NCI-H774 (cell line): ENCODE measurements at regions not wholly inside any gene's neighbourhood (a gene's known extent, or its start where the extent isn't known, plus 50 kb on each side); places are given as distances from the start of the nearest gene placed in this dataset.
A peak's percentile ranks its signal among the peaks of the same experiment; 100 is the strongest.
"Not testable (repeated sequence)": the region's sequence is repeated elsewhere in the genome, so short reads cannot be mapped to it uniquely, and the experiment has no call there.

ENCODE experiments used
- DNase-seq: peaks from one replicate; lab custom pipeline; 2025; lab: John Stamatoyannopoulos, UW

DNA sequence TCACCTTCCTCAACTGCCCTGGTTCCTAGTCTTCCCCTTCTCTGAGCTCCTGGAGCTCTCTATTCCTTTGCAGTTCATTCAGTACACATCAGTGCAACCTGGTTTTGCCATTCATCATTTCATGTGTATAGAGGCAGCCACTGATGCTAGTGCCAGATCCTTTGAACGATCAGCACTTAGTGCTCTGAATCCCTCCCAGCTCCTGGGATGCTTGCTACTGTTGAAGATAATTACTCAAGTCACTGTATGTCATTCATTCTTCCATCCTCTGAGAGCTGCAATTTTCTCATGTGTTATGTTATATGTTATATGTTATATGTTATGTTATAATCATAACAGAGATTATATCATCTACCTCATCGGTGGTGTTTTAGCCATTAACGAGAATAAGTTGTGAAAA lies 98.5 kb upstream of the UXS1 start:
- no peak for DNase-seq

DNA sequence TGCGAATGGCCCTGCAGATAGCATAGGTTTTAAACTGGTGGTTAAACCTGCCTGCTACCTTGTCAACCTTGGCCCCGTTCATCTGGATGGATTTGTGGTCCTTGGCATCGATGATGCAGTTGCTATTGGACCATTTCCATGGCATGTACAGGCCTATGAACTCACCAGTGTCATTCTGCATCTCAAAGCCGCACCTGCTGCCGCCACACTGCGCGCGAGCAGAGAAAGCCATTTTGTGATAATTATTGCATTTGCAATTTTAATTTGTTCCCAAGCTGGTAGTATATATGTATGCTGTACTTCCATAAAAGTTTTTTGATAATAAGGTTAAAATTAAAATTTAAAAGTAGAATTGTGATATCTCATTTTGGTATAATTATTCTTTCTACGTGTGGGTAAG lies 94.8 kb upstream of the UXS1 start:
- no peak for DNase-seq

DNA sequence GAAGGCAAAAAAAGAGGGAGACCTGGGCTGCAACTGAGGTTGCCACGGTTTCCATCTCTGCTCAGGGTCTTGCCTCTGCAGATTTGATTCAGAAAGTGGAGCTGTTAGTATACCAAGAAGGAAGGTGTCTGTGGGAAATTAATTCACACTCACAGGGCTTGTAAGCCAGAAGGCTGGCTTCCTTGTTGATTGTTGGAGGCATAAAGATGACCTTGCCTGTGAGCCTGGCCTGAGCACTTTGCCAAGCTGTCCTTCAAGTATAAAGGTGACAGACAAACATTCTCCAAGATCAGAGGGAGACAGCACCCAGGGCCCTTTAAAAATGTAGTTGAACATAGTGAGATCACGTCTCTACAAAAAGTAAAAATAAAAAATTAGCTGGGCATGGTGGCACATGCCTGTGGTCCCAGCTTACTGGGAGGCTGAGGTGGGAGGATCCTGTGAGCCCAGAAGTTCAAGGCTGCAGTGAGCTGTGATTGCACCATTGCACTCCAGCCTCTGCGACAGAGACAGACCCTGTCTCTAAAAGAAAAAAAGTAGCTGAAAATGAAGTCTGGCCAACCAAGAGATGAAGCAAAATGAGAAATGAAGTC lies 91.2 kb upstream of the UXS1 start:
- DNase-seq = no peak

DNA sequence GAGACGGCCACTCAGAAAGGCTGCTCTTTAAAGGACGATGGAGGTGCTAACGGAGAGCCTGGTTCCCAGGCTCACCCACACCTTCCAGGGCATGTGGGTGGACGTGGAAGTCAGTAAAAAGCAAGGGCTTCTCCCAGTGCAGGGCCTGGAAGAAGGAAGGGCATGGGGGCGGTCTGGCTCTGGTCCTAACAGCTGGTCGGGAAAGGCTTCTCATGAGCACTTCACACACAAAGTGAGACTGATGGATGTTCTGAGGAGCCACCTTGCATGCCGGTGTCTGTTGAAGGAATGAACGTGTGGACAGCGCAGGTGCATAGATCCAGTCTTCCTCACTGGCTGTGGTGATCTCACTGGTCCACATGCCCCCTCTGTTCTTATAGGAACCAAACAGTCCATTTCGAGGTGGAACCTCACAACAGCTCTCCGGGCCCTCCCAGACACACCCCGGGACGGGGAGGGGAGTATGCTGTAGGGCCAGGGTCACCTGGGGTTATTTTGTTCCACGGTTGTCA lies 90.6 kb upstream of the UXS1 start:
- DNase-seq = no peak

DNA sequence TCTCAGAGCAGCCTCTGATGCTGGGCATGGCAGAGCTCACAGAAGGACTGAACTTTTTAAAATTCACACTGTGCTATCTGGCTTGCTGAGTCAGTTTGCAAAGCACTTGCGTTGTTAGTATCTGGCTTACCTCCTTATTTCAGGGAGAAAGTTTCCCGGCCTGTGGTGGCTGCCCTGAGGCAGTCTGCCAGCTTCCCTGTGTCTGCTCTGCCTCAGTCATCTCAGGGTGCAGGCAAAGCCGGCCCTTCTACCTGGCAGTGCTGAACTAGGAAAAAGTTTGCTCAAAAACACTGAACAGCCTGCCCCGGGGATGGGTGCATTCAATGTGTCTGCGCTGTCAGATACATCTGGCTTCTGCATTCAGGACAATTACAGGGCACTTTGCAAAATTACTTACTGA lies 90.2 kb upstream of the UXS1 start:
- no peak for DNase-seq

DNA sequence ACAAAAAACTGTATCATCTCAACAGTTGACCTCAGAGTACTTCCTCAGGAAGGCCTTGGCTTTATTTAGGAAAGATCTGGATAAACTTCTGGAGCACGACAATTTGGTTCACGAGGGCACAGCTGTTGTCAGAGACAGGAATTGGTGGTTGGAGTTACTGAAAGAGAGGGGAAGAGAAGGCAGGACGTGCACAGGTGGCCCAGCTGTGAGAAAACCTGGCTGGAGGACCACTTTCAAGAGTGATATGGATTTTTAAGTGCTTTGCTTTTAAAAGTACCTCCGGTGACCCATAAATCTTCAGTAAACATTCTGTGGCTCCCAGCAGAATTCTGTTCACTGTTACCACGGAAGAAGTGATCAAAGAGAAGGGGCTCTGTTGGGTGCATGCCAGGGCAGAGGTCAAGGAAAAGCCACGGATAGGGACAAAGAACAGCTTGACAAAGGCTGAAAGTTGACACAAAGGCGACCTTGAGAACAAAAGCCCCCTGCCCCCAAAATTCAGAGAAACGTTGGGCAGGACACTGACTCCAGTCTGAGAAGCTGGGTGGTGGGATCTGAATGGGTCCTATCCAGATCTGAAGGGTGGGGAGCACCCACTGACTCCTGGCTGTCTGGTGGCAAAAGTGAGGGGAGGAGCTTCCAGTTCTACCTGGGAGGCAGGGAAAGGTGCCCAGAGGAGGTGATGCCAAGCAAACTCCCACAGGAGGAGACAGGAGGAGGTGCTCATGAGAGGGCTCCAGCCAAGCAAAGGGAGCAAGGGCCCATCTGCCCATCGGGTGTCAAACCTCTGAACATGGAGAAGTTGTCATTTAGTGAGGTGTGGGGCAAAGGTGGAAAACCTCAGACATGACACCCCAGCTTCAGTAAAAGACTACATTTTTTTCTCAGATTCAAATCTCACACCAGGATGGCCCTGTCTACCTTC lies 89.4 kb upstream of the UXS1 start:
- DNase-seq = not testable (repeated sequence)

DNA sequence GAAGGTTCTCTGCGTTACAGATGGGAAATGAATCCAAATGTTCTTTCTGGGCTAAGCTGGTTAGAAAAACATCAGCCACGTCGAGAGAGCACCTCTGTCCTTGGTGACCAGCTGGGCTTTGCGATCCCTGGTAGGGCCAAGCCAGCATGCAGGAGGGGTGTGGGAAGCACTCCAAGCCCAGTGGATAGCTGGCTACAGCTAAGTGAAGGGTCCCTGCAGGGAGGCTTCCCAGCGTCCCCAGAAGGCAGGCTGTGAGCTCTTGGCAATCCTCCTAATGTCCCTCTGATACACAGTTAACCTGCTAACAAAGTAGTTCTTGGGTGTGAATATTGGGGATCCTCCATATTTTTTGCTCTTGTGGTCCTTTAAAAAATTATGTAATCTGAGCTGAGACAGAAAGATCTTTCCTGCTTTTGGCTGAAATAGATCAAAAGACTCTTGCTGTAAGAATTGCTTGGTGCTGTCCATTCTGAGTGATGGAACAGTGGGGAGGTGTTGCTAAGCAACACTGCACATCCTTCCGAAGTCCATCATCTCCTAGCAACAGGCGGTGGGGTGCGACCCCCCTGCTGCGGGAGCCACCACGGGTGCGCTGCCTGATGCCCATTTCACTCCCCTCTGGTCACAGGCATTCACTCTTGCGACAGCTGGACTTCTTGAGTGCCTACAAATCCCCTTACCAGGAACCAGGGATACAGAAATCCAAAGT lies 88.5 kb upstream of the UXS1 start:
- no peak for DNase-seq

DNA sequence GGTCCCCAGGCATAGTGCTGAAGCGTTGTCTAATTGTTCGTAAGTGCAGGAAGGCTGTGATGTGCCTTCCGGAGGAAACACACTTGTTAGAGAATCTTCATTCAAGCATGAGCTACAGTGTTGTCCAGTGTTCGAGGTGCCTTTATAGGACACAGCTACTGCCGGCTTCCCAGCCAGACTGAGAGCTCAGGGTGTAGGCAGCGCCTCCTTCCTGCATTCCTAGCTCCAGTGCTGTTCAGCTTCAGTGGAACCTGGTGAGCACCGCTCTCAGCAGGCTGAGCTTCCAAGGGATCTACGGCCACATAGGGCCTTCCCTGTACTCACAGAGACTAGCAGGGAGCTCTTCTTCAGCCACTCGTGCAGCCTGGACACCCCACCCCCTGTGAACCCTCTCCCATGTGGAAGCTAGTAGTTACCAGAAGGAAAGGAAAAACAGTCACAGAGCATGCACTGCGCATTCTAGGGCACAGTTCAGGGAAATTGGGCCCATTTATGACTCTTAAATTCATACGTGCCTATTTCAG lies 87.9 kb upstream of the UXS1 start:
- not testable (repeated sequence) for DNase-seq

DNA sequence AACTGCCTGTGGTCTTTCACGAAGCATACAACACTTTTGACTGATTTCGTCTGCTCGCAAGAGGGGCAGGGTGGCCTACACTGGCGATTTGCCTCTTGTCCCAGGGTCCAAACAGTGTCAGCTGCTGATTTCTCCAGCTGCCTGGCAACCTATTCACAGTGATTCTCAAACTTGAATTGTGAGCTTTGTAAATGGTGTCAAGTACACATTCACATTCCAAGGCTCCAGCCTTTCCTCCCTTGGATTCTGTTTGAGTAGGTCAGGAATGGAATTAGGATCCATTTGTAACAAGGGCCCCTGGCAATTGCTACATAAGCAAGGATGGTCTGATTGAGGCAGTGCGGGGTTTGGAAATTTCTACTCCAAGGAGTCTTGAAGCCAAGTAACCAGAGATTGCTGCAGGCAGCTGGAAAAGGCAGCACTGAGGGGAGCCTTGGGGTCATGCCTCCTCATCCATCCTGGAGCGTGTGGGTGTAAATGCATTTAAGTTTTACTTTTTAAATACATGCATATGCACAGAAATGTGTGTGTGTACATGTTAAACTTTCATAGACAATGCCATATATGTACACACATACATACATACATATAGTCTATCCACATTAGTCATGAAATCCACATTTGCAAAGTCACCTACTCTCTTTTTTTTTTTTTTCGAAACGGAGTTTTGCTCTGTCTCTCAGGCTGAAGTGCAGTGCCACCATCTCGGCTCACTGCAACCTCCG lies 86.8 kb upstream of the UXS1 start:
- no peak for DNase-seq

DNA sequence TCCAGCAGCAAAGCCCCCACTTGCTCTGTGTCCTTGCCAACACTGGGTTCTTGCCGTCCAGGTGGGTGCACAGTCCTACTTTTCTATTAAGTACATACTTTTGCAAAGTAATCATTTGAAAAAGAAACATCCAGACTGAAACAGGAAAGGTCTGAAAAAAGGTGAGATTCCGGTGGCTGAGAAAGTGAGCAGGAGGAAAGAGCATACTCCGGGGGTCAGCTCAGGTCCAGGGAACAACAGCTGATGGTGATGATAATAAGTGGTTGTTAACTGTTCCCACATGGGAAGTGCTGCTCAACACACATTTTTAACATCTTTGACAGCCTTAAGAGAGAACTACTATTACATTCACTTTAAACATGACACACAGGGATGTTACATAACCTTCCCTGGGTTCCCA lies 86.1 kb upstream of the UXS1 start:
- DNase-seq = no peak

DNA sequence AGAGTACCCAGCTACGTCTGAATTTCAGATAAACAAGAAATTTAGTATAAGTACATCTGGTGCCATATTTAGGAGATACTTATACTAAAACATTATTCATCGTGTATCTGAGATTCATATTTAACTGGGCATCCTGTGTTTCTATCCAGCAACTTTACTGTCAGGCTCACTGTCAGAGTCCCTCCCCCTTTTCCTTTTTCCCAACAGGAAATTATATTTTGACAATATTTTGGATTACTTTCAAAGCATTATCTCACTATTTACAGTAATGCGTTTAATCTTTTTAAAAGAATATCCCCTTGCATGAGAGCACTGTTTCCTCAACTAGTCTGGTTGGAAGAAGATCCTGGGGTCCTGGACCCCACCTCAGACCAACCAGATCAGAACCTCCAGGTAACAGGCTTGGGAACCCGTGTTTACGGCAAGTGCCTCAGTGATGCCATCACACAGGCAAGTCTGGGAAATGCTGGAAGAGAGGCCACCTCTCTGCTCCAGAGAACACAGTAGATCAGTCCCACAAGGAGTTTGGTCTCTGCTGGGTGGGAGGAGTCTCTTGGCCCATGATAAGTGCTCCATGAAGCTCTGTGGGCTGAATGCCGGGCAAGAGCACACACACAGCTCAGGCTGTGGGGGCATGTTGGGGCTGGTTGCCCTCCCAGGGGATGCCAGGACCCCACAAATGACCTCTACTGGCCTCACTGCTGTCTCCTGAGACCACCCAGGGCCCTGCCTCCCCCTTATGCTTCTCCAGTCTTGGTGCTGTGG lies 84.2 kb upstream of the UXS1 start:
- DNase-seq = no peak

DNA sequence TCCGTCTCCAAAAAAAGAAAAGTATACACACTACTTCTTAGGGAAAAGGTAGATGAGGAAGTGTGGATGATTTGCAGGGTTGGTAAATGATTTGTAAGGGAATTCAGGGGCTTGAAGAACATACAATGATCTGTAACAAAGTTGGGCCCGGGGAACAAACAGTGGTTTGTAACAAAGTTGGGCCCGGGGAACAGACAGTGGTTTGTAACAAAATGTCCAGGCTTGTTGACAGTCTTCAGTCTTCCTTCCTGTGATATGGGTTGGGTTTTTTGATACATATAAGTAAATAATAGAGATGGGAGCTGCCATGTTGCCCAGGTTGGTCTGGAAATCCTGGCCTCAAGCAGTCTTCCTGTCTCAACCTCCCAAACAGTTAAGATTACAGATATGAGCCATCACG lies 83.3 kb upstream of the UXS1 start:
- DNase-seq = no peak

DNA sequence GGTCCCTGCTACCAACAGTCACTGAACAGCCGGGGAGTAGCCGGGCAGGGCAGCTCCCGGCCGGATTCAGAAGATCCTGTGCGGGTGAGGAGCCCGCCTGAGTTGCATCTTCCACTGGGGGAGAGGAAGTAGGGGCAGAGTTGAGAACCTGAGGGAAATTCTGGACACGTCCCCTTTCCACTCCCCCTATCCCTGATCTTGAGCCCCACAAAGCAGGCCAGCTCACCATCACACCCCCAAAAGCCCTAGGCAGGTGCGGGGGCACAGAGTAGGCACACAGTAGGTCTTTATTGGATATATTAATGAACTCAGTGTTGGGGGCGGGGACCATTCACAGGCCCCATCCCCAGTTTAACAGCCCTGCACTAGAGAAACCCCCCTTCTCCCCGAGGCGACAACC lies 81.9 kb upstream of the UXS1 start:
- DNase-seq = no peak

DNA sequence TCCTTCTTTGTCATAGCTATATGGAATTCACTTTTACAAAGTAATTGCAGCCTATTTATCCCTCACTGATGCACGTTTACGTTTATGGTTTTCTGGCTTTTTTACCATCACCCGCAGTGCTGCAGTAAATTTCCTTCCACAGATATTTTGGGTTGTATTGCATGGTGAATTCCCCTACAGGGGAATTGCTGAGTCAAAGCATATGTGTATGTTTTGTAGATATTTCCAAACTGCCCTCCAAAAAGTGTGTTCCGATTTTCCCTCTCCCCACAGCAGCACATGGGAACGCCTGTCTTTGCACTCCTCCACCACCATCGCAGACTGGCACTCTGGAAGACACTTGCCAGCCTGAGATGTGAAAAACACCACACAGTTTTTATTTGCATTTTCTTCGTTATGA lies 80.6 kb upstream of the UXS1 start:
- DNase-seq = no peak

DNA sequence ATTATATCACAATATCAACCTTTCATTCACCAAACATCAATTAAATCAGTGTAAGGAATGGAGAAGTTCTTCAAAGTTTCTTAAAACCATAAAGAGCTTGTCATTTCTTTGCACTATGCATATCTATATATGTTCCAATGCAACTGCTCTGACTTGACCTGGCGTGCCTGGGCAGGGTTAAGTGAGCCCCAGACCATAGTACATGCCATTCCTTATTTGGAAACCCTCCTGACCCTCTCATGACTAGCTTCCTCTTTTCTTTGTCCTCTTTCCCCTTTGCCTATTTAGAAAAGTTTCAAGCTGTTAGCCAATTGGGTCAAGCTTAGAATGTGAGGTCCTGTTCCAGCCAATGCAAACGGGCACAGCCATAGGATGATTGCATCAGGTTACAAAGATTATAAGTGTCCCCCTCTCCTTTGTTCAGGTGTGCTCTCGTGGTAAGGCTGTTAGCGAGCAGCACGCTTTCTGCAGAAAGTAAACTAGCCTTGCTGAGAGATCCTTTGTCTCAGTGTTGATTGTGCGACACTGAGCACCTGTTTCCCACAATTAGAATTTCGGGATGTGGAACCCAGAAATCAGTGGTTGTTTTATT lies 78.2 kb upstream of the UXS1 start:
- no peak for DNase-seq

DNA sequence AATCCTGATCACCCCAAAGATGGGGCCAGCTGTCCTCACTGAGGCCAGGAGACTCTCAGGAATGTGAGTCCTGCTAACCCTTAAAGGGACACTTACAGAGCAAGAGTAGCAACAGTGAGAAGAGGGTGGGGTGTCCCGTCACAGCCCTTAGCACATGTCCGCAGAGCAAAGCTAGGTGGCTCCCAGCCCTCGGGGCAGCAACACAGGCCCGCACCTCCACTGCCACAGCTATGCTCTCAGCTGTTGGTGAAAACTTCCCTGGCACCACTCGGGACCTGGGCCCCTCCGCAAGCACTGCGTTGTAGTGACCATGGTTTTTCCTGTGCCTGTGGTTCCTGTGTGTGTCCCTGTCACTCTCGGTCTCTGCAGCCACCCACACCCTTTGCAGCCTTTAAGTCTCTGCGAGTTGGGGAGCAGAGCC lies 76.4 kb upstream of the UXS1 start:
- no peak for DNase-seq

DNA sequence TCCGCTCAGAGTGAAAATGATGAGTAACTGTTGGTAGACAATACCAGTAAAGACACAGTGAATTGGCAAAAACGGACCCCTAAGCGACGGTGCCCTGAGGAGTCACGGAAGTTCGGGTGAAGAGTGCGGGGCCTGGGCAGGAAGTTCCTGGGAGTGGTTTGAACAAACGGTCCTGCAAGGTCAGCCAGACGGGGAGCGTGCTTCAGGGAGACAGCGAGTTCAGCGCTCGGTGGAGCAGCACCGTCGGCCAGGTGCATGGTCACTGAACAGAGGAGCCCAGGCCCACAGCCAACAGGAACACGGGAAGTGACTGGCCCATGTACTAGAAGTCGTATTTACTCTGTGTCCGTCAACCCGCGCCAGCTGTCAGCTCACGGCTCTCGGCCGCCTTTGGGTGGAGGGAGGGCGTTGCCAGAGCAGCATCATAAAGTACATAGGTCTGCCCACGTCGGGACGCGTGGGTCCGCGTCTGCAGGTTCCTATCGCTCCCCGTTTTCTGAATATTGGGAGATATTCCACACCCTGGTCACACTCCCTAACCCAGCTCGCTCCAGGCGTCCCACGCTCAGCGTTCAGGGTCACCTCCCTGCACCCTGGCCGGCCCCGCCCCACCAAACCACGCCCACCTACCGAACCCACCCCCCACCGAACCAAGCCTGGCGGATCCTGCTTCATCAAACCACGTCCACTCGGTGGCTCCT lies 75.6 kb upstream of the UXS1 start:
- DNase-seq = peak; percentile 67

DNA sequence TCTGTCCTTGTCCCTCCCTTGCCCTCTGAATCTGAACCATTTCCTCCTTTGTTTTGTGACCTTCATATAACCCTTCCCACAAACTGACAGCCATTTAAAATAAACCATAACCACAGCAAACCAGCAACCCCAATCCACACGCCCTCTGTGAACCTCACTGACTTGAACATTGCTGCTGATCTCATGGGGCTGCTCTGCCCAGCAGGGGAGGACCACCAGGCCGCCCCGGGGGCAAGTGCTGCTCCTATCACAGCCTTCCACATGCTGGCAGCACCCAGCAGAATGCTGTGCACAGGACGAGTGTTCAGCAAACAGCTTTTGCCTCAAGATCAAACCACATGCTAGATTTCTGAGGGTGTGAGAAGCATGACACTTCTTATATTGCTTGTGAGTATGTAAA lies 73.9 kb upstream of the UXS1 start:
- no peak for DNase-seq

DNA sequence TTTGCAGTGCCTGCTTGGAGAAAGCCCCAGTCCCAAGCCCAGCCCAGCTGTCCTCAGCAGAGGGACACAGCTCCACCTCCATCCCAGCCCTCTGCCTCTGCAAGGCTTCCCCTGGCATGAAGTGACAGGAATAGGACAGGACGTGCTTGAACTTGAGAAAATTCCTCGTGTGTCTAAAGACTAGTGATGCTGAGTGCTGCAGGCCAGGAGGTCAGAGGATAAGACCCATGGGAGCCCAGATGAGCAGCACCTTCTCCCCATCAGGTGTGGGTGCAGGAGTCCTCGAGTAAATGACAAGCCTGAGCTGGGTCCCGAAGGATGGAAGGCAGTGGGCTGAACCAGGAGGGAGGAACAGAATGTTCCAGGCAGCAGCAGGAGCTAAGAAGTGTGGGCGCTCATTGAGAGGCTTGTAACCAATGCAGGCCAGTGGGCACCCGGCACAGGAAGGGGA lies 67.8 kb upstream of the UXS1 start:
- DNase-seq = no peak

DNA sequence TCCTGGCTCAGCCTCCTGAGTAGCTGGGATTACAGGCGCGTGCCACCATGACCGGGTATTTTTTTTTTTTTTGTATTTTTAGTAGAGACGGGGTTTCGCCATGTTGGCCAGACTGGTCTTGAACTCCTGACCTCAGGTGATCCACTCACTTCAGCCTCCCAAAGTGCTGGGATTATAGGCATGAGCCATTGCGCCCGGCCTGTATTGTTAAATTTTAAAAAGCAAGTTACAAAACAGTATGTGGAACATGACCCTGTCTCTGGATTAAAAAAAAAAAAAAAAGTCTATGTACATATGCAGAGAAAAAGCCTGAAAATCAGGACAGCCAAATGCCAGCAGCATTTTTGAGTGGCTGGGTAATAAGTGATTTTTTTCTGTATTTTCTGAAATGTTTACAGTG lies 64.8 kb upstream of the UXS1 start:
- not testable (repeated sequence) for DNase-seq
